GM19239 (cell line): ENCODE measurements at regions not wholly inside any gene's neighbourhood (a gene's known extent, or its start where the extent isn't known, plus 50 kb on each side); places are given as distances from the start of the nearest gene placed in this dataset.
"Not testable (repeated sequence)": the region's sequence is repeated elsewhere in the genome, so short reads cannot be mapped to it uniquely, and the experiment has no call there.

Source experiments
- DNase-seq: peaks from one replicate; pipeline ENCODE4 v3.0.0; 2011; ENCODE audit warnings: low spot score; ENCODE audit not compliant: insufficient read length
- FAIRE-seq: peaks from 2 replicates; lab custom pipeline; 2011; peaks lifted over from hg19 to GRCh38; lab: Jason Lieb, UNC

DNA sequence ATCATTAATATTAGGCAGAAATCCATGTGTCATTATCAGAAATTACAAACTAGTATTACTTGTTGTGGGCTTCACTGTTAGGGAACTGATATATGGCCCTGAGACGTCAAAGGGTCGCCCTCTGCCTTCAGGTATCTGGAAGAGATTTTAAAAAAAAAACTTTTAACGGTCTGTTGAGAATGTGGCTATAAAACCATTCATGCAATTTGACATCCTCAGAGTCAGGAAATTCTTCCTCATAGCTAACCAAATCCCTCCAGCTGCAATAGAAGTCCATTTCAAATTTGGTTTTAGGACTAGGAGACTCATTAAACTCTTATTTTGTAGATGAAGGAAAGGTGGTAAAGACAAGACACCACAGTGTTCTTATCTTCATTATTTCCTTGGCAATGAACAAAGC is 194.2 kb upstream of the NOCT start:
- DNase-seq (no peak), FAIRE-seq (no peak)

- no peak for FAIRE-seq
- DNase-seq = no peak
Measured at GRCh38 chr4:138816875-138817274, 198.7 kb upstream of the NOCT start.

- FAIRE-seq (no peak), DNase-seq (no peak)
Measured at GRCh38 chr4:138815811-138816210, 199.8 kb upstream of the NOCT start.

DNA sequence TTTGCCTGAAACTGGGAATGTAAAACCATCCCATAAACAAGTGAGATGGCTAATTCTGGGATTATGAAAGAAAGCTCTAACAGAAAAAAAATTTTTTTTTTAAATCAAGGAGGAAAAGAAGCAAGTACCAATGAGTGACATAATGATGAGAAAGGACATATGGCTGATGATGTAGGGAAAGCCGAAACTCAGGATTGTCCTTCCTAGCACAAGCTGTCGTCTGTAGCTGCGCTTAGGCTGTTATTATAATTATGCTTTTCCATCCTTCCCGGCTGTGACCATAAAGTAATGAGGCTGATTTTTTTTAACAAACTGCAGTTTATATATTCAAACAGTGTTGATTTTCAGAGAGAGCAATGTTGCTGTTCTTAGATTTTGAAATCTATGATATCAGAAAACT is 209.8 kb upstream of the NOCT start:
- FAIRE-seq = no peak
- no peak for DNase-seq

DNA sequence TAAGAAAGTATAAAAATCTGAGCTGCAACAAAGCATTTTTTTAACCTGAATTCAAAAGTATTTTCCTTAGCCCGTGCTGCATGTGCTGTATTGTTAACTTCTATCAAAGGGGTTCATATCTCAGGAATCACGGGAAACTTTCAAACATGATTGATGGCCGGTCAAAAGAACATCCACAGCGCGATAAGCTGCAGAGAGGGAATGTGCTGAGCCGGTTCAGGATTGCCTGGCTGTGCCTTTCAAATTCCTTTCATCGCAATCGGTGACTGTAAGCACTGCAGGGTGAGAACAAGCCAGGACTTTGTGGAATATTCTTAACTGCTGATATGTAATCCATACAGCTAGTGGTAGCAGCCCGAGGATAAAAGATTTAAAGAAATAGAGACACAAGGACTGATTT is 210.9 kb upstream of the NOCT start:
- DNase-seq (no peak), FAIRE-seq (no peak)

DNA sequence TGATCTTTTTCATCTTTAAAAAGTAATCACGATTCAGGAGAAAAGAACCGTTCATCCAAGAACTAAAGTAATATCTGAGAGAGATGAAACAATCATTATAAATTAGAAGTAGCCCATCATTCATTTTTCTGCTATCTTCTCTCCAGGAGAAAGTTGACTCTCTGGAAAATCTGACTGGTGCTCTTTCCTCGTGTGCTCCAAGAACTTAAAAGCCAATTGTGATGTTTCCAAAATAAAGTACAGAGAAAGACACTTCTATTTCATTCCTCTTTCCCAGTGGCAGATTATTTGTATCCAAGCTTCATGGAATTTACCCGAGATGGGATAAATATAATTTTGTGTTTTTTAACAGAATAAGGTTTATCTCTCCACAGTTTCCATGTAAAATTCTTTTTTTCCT is 212.5 kb upstream of the NOCT start:
- FAIRE-seq (no peak), DNase-seq (no peak)

- DNase-seq = no peak
- no peak for FAIRE-seq
Measured at GRCh38 chr4:138802499-138802898, 213.1 kb upstream of the NOCT start.

GRCh38 chr4:138800421-138800820 is 215.2 kb upstream of the NOCT start:
- FAIRE-seq (no peak), DNase-seq (no peak)

DNA sequence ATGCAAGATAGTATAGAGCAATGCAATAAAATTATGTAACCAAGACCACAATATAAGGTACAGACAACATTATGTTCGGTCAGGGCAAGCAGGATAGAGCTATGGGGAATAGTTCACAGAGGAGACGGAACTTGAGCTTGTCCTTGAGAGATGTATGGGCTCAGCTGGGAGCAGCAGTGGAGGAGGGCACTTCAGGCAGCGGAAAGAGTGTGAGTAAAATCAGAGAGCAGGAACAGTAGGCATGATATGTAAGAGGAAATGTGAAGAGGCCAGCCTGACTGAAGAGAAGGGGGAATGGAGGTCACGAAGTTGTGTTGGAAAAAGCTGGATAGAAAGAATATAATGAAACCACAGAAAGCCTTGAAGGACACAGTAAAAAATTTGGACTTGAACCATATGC is 217.2 kb upstream of the NOCT start:
- DNase-seq (no peak), FAIRE-seq (no peak)

GRCh38 chr4:138797646-138798045 is 217.9 kb upstream of the NOCT start:
- no peak for DNase-seq
- no peak for FAIRE-seq

- no peak for DNase-seq
- FAIRE-seq = no peak
Measured at GRCh38 chr4:138796761-138797160, 218.8 kb upstream of the NOCT start.

DNA sequence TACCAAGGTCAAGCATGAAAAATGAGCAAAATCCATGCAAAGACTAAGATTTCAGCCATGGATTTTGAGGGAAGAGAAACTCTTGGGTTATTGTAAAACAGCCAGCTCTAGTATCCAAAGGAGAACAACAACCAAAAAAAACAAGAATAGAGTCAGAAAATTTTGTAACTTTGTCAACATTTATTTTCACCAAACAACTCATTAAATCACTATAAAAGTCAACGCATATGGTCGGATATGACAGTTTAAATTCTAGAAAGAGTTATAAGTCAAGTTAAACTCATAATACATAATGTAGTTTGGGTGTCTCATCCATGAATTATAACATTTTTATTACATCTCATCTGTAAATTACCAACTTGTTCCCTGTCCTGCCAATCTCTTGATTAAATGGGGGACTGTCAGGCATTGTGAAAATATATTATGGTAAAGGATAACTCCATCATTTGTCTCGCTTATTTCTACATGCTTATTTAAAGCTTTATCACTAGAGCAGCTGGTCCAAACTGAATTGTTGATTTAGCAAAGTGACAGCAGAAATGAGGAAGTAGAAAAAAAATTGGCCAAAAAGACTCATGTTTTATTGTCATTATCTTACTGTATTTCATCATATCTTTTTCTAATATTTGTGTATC is 224.8 kb upstream of the NOCT start:
- FAIRE-seq = no peak
- no peak for DNase-seq

DNA sequence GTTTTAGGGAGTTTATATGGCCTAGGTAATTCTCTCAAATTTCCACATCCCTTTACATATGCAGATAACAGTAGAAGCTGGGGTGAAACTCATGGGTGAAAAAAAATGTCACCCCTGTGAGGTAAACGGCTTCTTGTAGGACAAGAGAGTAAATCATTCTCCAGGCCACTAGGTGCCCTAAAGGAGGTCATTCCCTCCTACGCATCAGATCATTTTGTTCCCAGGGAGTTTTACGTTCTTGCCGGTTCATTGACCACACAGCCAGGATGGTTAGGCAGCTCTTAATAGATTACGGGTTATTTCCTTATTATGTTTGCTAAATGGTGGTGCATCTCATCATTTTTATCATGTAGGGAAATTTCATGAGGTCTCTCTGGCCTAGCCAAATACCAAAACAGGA is 225.8 kb upstream of the NOCT start:
- FAIRE-seq = no peak
- no peak for DNase-seq

DNA sequence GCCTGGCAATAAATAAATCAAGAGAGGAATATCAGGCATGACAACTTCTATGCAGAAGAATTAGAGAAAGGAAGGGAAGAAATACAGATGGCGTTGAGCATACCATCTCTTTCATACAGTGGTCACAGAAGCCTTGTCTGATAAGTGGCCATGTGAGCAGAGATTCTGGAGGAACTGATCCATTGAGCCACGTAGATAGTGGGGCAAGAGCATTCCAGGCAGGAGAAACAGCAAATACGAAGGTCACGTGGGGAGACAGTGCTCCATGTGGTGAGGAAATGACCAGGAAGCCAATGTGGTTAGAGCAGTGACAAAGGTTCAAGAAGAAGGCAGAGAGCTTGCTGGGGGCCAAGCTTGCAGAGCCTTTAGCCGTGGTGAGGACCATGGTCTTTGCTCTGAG is 226.7 kb upstream of the NOCT start:
- no peak for FAIRE-seq
- DNase-seq = no peak

DNA sequence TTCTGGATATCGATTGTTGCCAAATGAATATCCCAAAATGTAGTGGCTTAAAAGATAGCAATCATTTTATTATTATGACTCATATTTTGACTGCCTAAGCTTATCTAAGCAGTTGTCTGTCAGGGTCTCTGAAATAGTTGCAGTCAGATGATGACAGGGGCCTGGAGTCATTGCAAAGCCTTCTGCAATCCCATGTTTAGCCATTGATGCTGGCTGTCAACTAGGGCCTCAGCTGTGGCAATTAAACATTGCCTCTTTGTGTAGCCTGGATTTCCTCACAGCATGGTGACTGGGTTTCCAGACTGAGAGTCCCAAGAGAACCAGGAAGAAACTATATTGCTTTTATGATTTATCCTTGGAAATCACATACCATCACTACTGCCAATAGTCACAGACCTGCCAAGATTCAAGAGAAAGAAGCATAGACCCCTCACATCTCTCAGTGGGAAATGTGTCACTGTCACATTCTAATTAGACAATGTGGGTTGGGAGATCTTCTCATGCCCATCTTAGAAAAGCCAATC is 227.3 kb upstream of the NOCT start:
- no peak for FAIRE-seq
- DNase-seq = no peak

- FAIRE-seq, DNase-seq: not testable (repeated sequence)
Measured at GRCh38 chr4:138779761-138780160, 235.8 kb upstream of the NOCT start.

DNA sequence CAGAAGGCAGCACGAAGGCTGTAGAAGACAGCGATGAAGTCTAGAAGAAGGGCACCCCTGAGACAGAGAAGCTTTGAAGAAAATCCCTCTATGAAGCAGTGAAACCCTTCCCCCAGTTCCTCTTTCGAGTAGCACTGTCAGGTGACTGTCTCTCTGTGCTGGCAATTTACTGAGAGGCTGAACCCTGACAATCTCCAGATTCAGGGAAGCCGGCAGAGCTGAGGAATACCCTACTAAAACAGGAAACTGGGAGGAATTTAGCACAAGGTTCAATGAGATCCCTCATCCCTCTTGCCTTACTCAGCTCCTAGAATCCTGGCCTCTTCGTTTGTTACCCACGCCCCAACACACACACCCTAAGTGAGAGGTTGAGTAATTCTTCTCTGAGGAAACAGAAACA is 239.7 kb upstream of the NOCT start:
- no peak for FAIRE-seq

DNA sequence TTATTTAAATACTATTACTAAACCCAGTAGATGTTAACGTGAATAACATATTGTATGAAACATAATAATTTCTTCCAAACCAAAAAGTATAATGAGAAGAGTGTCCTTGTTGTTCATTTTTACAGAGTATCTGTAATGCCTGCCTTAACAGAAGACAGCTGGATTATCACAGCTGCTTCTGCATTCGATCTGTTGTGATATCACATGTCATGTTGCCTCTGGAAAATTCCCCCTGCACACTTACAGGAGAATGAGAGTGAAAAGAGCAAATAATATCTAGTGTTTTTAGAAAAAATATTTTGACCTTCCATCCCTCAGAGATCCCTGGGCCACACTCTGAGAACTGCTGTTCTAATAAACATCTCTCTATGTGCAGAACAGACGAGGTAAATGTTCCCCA is 240.1 kb upstream of the NOCT start:
- no peak for FAIRE-seq
- no peak for DNase-seq

More for the DNA sequence above, 239.7 kb upstream of the NOCT start:
- DNase-seq = peak; percentile 4

- no peak for DNase-seq
- no peak for FAIRE-seq
Measured at GRCh38 chr4:138774940-138775339, 240.6 kb upstream of the NOCT start.

DNA sequence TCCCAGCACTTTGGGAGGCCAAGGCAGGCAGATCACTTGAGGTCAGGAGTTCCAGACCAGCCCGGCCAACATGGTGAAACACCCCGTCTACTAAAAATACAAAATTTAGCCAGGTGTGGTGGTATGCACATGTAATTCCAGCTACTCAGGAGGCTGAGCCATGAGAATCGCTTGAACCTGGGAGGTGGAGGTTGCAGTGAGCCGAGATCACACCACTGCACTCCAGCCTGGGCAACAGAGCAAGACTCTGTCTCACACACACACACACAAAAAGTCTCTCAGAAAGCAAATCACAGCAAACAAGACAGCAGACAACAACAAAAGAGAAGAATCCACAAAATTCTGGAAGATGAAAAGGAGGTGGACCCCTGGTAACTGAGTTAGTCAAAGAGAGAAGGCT is 241.5 kb upstream of the NOCT start:
- not testable (repeated sequence) for FAIRE-seq, DNase-seq

GRCh38 chr4:138773321-138773720 is 242.3 kb upstream of the NOCT start:
- no peak for DNase-seq

GRCh38 chr4:138772366-138772765 is 243.2 kb upstream of the NOCT start:
- no peak for FAIRE-seq
- DNase-seq = no peak

More at GRCh38 chr4:138773321-138773720, 242.3 kb upstream of the NOCT start:
- no peak for FAIRE-seq
